SK-N-SH treated with all-trans-retinoic acid at 6 μM for 48 hours (cell line): ENCODE measurements at regions not wholly inside any gene's neighbourhood (a gene's known extent, or its start where the extent isn't known, plus 50 kb on each side); places are given as distances from the start of the nearest gene placed in this dataset.

Source experiments
- ARNTL ChIP-seq: fragments of 450-650 bp; formaldehyde crosslinking; IDR thresholded peaks from 2 replicates; pipeline ENCODE4 v1.5.0; 2020; ENCODE audit warnings: low read depth, mild to moderate bottlenecking, moderate library complexity, borderline replicate concordance
- BACH2 ChIP-seq: fragments of 250-450 bp; sonication (Bioruptor Pico); IDR thresholded peaks from 2 replicates; pipeline ENCODE4 v1.9.0; 2021; ENCODE audit warnings: mild to moderate bottlenecking, borderline replicate concordance
- ESRRG ChIP-seq: fragments of 250-450 bp; sonication (Bioruptor Pico); IDR thresholded peaks from 2 replicates; pipeline ENCODE4 v1.6.1; 2021; ENCODE audit warnings: mild to moderate bottlenecking
- ZFP30 ChIP-seq: fragments of 450-650 bp; formaldehyde crosslinking; IDR thresholded peaks from 2 replicates; pipeline ENCODE4 v1.5.0; 2022; ENCODE audit warnings: mild to moderate bottlenecking, moderate library complexity
- TF ChIP-seq, protein P1 (sequence below): fragments of 250-450 bp; sonication (Bioruptor Pico); IDR thresholded peaks from 2 replicates; pipeline ENCODE4 v1.8.0; 2020; ENCODE audit warnings: mild to moderate bottlenecking, moderate library complexity, borderline replicate concordance

GRCh38 chr3:188049606-188050530, 104.1 kb upstream of the LPP start:
- no peak for TF ChIP-seq ARNTL (CRISPR knock-in tag)
- no peak for TF ChIP-seq BACH2 (CRISPR knock-in tag)
- TF ChIP-seq ESRRG (CRISPR knock-in tag) = no peak
- TF ChIP-seq ZFP30 (CRISPR knock-in tag) = no peak
- TF ChIP-seq, protein P1, sequence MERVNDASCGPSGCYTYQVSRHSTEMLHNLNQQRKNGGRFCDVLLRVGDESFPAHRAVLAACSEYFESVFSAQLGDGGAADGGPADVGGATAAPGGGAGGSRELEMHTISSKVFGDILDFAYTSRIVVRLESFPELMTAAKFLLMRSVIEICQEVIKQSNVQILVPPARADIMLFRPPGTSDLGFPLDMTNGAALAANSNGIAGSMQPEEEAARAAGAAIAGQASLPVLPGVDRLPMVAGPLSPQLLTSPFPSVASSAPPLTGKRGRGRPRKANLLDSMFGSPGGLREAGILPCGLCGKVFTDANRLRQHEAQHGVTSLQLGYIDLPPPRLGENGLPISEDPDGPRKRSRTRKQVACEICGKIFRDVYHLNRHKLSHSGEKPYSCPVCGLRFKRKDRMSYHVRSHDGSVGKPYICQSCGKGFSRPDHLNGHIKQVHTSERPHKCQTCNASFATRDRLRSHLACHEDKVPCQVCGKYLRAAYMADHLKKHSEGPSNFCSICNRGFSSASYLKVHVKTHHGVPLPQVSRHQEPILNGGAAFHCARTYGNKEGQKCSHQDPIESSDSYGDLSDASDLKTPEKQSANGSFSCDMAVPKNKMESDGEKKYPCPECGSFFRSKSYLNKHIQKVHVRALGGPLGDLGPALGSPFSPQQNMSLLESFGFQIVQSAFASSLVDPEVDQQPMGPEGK (CRISPR knock-in tag) = no peak
